Hepatocyte (in vitro differentiated cells): ENCODE measurements at regions not wholly inside any gene's neighbourhood (a gene's known extent, or its start where the extent isn't known, plus 50 kb on each side); places are given as distances from the start of the nearest gene placed in this dataset.

Experiments
- DNase-seq: peaks from one replicate; pipeline ENCODE4 v3.0.0-alpha.2; 2016; ENCODE audit warnings: low spot score
- H2AFZ ChIP-seq: fragments of 200-600 bp; sonication (generic); 2 replicates; pipeline ENCODE4 v1.6.0; 2016; ENCODE audit warnings: antibody characterized with exemption, mild to moderate bottlenecking
- H3K27ac ChIP-seq: fragments of 200-600 bp; sonication (generic); 2 replicates; pipeline ENCODE4 v1.5.1; 2016; ENCODE audit warnings: mild to moderate bottlenecking
- H3K27me3 ChIP-seq: fragments of 200-600 bp; sonication (generic); 2 replicates; pipeline ENCODE4 v1.6.1; 2016
- H3K36me3 ChIP-seq: fragments of 200-600 bp; sonication (generic); replicated peaks from 2 replicates; pipeline ENCODE4 v1.5.1; 2016; ENCODE audit warnings: low read depth; ENCODE audit not compliant: insufficient read depth
- H3K4me1 ChIP-seq: fragments of 200-600 bp; sonication (generic); 2 replicates; pipeline ENCODE4 v1.5.1; 2016; ENCODE audit warnings: mild to moderate bottlenecking, moderate library complexity; ENCODE audit not compliant: insufficient read depth
- H3K4me2 ChIP-seq: fragments of 200-600 bp; sonication (generic); 2 replicates; pipeline ENCODE4 v1.6.0; 2016
- H3K4me3 ChIP-seq: fragments of 200-600 bp; sonication (generic); 2 replicates; pipeline ENCODE4 v1.5.1; 2016; ENCODE audit warnings: mild to moderate bottlenecking
- H3K79me2 ChIP-seq: fragments of 200-600 bp; sonication (generic); 2 replicates; pipeline ENCODE4 v1.6.0; 2017; ENCODE audit warnings: mild to moderate bottlenecking
- H3K9me2 ChIP-seq: fragments of 200-600 bp; sonication (generic); replicated peaks from 2 replicates; pipeline ENCODE4 v1.6.0; 2017; ENCODE audit warnings: mild to moderate bottlenecking; ENCODE audit not compliant: insufficient read depth
- H3K9me3 ChIP-seq: fragments of 200-600 bp; sonication (generic); 2 replicates; pipeline ENCODE4 v1.5.1; 2016; ENCODE audit warnings: low read depth, mild to moderate bottlenecking
- H4K20me1 ChIP-seq: fragments of 200-600 bp; sonication (generic); 2 replicates; pipeline ENCODE4 v1.6.0; 2016; ENCODE audit warnings: mild to moderate bottlenecking; ENCODE audit not compliant: insufficient read depth, poor library complexity, severe bottlenecking
- EZH2 ChIP-seq: fragments of 200-600 bp; sonication (generic); IDR thresholded peaks from 2 replicates; pipeline ENCODE4 v1.6.1; 2016; ENCODE audit warnings: antibody characterized with exemption, mild to moderate bottlenecking, borderline replicate concordance
- EZH2phosphoT487 ChIP-seq: fragments of 200-600 bp; sonication (generic); IDR thresholded peaks from one replicate; pipeline ENCODE4 v1.6.1; 2018; ENCODE audit warnings: antibody characterized with exemption, mild to moderate bottlenecking, low read depth, moderate library complexity; ENCODE audit not compliant: unreplicated experiment, severe bottlenecking
- WGBS: methylation state at CpG from one replicate; pipeline ENCODE4 v1.1.6; 2016; ENCODE audit warnings: low lambda C conversion rate; ENCODE audit errors: missing lambda C conversion rate; 5-methylcytosine and 5-hydroxymethylcytosine counted together
- TF ChIP-seq, protein P1 (sequence below): fragments of 200-600 bp; sonication (generic); IDR thresholded peaks from 2 replicates; pipeline ENCODE4 v1.5.1; 2016; ENCODE audit warnings: antibody characterized with exemption, mild to moderate bottlenecking; ENCODE audit not compliant: poor library complexity

DNA sequence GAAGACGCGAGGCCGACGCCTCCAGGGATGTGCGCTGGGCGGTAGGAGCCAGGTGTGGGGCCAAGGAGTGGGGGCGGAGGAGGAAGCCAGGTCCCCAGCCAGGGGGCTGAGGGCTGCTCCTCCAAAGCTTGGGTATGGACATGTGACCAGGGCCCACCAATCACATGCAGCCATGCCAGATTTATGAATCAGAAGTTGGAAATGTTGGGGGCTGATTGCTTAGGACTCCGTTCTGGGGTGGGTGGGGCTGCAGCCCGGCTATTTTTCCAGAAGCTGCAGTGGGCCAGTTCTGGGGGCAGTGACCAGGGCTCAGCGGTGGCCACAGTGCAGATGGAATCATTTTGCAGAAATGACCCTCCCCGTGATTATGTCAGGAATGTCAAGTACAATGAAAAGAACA, 96.0 kb downstream of the CEBPB start:
- 71% methylated on average over 11 of the region's 11 CpGs for WGBS
- no peak overlapping the region for H2AFZ ChIP-seq
- no peak overlapping the region for H3K4me2 ChIP-seq

GRCh38 chr20:50287512-50287911, 96.9 kb downstream of the CEBPB start:
- H3K27ac ChIP-seq: no peak overlapping the region
- no peaks in the 10 kb centered on the region for H3K79me2 ChIP-seq
- WGBS: 93% methylated on average over 4 of the region's 4 CpGs

More for the DNA sequence above, 96.0 kb downstream of the CEBPB start:
- peaks cover 28% of the 10 kb centered on the region for H3K4me1 ChIP-seq
- no peak overlapping the region for H3K4me3 ChIP-seq
- H3K9me2 ChIP-seq: no peaks in the 10 kb centered on the region
- no peaks in the 10 kb centered on the region for H3K36me3 ChIP-seq
- H3K27me3 ChIP-seq: no peaks in the 10 kb centered on the region
- no peaks in the 10 kb centered on the region for H3K9me3 ChIP-seq
- TF ChIP-seq EZH2phosphoT487 (no peak), EZH2 (no peak)
- TF ChIP-seq, protein P1, sequence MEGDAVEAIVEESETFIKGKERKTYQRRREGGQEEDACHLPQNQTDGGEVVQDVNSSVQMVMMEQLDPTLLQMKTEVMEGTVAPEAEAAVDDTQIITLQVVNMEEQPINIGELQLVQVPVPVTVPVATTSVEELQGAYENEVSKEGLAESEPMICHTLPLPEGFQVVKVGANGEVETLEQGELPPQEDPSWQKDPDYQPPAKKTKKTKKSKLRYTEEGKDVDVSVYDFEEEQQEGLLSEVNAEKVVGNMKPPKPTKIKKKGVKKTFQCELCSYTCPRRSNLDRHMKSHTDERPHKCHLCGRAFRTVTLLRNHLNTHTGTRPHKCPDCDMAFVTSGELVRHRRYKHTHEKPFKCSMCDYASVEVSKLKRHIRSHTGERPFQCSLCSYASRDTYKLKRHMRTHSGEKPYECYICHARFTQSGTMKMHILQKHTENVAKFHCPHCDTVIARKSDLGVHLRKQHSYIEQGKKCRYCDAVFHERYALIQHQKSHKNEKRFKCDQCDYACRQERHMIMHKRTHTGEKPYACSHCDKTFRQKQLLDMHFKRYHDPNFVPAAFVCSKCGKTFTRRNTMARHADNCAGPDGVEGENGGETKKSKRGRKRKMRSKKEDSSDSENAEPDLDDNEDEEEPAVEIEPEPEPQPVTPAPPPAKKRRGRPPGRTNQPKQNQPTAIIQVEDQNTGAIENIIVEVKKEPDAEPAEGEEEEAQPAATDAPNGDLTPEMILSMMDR: no peak
- H4K20me1 ChIP-seq: no peaks in the 10 kb centered on the region
- peak overlapping the region; percentile 89 for H3K27ac ChIP-seq
- DNase-seq: peak; percentile 54
- no peaks in the 10 kb centered on the region for H3K79me2 ChIP-seq

DNA sequence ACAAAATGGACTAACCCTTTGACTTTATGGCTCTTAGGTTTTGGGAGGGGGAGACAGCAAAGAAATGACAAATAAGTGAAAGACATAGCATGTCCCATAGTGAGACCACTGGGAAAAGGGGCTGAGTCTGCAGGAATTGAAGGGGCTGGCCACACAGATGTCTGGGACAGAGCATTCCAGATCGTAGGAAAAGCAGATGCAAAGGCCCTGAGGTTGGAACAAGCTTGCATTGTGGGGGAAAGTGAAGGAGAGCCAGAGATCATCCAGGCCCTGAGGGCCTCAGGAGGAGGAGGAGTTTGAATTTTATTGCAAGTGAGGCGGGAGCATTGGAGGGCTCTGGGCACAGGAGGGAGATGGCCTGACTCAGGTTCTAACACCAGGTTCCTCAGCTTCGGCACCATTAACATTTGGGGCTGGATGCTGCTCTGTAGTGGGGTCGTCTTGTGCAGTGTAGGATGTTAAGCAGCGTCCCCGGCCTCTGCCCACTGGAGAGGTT, 97.5 kb downstream of the CEBPB start:
- H3K79me2 ChIP-seq: no peaks in the 10 kb centered on the region
- no peak overlapping the region for H3K4me3 ChIP-seq
- 81% methylated on average over 6 of the region's 6 CpGs for WGBS
- H3K9me3 ChIP-seq: no peaks in the 10 kb centered on the region
- H3K4me1 ChIP-seq: peaks cover 40% of the 10 kb centered on the region
- no peaks in the 10 kb centered on the region for H3K9me2 ChIP-seq
- H3K36me3 ChIP-seq: no peaks in the 10 kb centered on the region
- H3K4me2 ChIP-seq: no peak overlapping the region
- H3K27me3 ChIP-seq: no peaks in the 10 kb centered on the region
- TF ChIP-seq, protein P1: no peak
- no peak overlapping the region for H2AFZ ChIP-seq
- DNase-seq: no peak
- H4K20me1 ChIP-seq: no peaks in the 10 kb centered on the region
- no peak overlapping the region for H3K27ac ChIP-seq

More at GRCh38 chr20:50287512-50287911, 96.9 kb downstream of the CEBPB start:
- no peak overlapping the region for H3K4me2 ChIP-seq
- H3K9me3 ChIP-seq: no peaks in the 10 kb centered on the region
- no peaks in the 10 kb centered on the region for H3K9me2 ChIP-seq
- H4K20me1 ChIP-seq: no peaks in the 10 kb centered on the region
- H2AFZ ChIP-seq: no peak overlapping the region
- no peaks in the 10 kb centered on the region for H3K27me3 ChIP-seq
- H3K36me3 ChIP-seq: no peaks in the 10 kb centered on the region
- no peak for DNase-seq
- H3K4me3 ChIP-seq: no peak overlapping the region
- TF ChIP-seq EZH2: no peak
- TF ChIP-seq EZH2phosphoT487: no peak
- TF ChIP-seq, protein P1: no peak
- H3K4me1 ChIP-seq: peaks cover 34% of the 10 kb centered on the region

- no peaks in the 10 kb centered on the region for H3K36me3 ChIP-seq
- no peaks in the 10 kb centered on the region for H3K27me3 ChIP-seq
- no peak overlapping the region for H3K4me2 ChIP-seq
- no peak overlapping the region for H2AFZ ChIP-seq
- H4K20me1 ChIP-seq: no peaks in the 10 kb centered on the region
- no peak for DNase-seq
- H3K4me1 ChIP-seq: peaks cover 36% of the 10 kb centered on the region
- no peaks in the 10 kb centered on the region for H3K9me3 ChIP-seq
- WGBS: 92% methylated on average over 10 of the region's 10 CpGs
- TF ChIP-seq EZH2phosphoT487: no peak
- TF ChIP-seq EZH2: no peak
- TF ChIP-seq, protein P1: no peak
- H3K9me2 ChIP-seq: no peaks in the 10 kb centered on the region
- H3K27ac ChIP-seq: no peak overlapping the region
- H3K4me3 ChIP-seq: no peak overlapping the region
- H3K79me2 ChIP-seq: no peaks in the 10 kb centered on the region
These were observed 99.0 kb downstream of the CEBPB start for GRCh38 chr20:50289581-50289980.
